Stimulated activated CD4-positive, alpha-beta T cell treated with anti-CD3 and anti-CD28 coated beads, Interleukin-2, amount 100 ng/mL, for 24 hours (primary cell): ENCODE measurements at regions not wholly inside any gene's neighbourhood (a gene's known extent, or its start where the extent isn't known, plus 50 kb on each side); places are given as distances from the start of the nearest gene placed in this dataset.
"Not testable (repeated sequence)": the region's sequence is repeated elsewhere in the genome, so short reads cannot be mapped to it uniquely, and the experiment has no call there.

ENCODE experiments used
- DNase-seq, 2 donors: peaks; one replicate each; pipeline ENCODE4 v3.0.0-alpha.2; 2020

GRCh38 chr14:87405563-87405962 lies 587.4 kb downstream of the GALC start:
- no peak for DNase-seq

- no peak for DNase-seq
Observed at GRCh38 chr14:87397499-87397898, 595.5 kb downstream of the GALC start.

GRCh38 chr14:87391066-87391465 lies 601.9 kb downstream of the GALC start:
- DNase-seq: no peak

- no peak for DNase-seq
Observed at GRCh38 chr14:87388946-87389345, 604.0 kb downstream of the GALC start.

GRCh38 chr14:87387806-87388205 lies 605.2 kb downstream of the GALC start:
- no peak for DNase-seq

- no peak for DNase-seq
Observed at GRCh38 chr14:87386524-87386923, 606.5 kb downstream of the GALC start.

- no peak for DNase-seq
Observed at GRCh38 chr14:87380054-87380453, 612.9 kb downstream of the GALC start.

GRCh38 chr14:87368751-87369150 lies 624.2 kb downstream of the GALC start:
- no peak for DNase-seq

GRCh38 chr14:87360246-87360645 lies 632.7 kb downstream of the GALC start:
- not testable (repeated sequence) for DNase-seq

- DNase-seq: no peak
Observed at GRCh38 chr14:87351007-87351406, 642.0 kb downstream of the GALC start.

GRCh38 chr14:87349921-87350320 lies 643.1 kb downstream of the GALC start:
- no peak for DNase-seq

GRCh38 chr14:87343652-87344051 lies 649.3 kb downstream of the GALC start:
- DNase-seq: no peak

- DNase-seq: no peak
Observed at GRCh38 chr14:87334997-87335685, 657.8 kb downstream of the GALC start.

- DNase-seq: no peak
Observed at GRCh38 chr14:87331991-87332390, 661.0 kb downstream of the GALC start.

- no peak for DNase-seq
Observed at GRCh38 chr14:87325741-87326140, 667.2 kb downstream of the GALC start.

GRCh38 chr14:87323191-87323590 lies 669.8 kb downstream of the GALC start:
- DNase-seq: no peak

- no peak for DNase-seq
Observed at GRCh38 chr14:87321548-87321947, 671.4 kb downstream of the GALC start.

GRCh38 chr14:87312894-87313205 lies 680.1 kb downstream of the GALC start:
- no peak for DNase-seq

GRCh38 chr14:87312169-87312893 lies 680.7 kb downstream of the GALC start:
- DNase-seq: no peak

GRCh38 chr14:87309557-87309956 lies 683.4 kb downstream of the GALC start:
- no peak for DNase-seq

- DNase-seq: no peak
Observed at GRCh38 chr14:87306409-87307168, 686.4 kb downstream of the GALC start.

- no peak for DNase-seq
Observed at GRCh38 chr14:87305345-87305744, 687.6 kb downstream of the GALC start.

- no peak for DNase-seq
Observed at GRCh38 chr14:87304404-87304803, 688.6 kb downstream of the GALC start.

- no peak for DNase-seq
Observed at GRCh38 chr14:87286826-87287225, 706.2 kb downstream of the GALC start.
